ENCODE measurements at regions not wholly inside any gene's neighbourhood (a gene's known extent, or its start where the extent isn't known, plus 50 kb on each side); places are given as distances from the start of the nearest gene placed in this dataset.
"Not testable (repeated sequence)": the region's sequence is repeated elsewhere in the genome, so short reads cannot be mapped to it uniquely, and the experiment has no call there.

- not testable (repeated sequence) for TF ChIP-seq CTCF (conservative IDR thresholded peaks at IDR 0.05); ZFX (IDR thresholded peaks at IDR 0.05)
Observed at GRCh38 chr14:40216408-40216807, 784.2 kb upstream of the FBXO33 start.

All from C4-2B (cell line).